ENCODE measurements at regions not wholly inside any gene's neighbourhood (a gene's known extent, or its start where the extent isn't known, plus 50 kb on each side); places are given as distances from the start of the nearest gene placed in this dataset.

DNA sequence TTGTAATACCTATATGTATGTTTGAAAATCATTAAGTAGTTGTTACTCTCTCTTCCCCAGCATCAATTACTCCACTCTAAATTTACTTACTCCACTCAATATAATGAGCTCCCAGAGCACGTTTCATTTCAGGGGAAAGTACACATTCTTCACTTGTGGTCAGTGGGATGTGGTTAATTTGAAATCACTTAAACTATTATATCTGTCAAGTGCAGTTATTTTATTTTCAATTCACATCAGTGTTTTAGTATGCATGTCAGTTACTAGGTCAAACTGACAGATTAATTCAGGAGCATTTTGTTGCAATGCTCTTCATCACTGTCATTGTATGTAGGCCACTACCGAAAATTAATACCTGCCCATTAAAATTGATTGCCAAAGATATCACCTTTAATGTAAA lies 376.1 kb downstream of the ZIC4 start:
- no peak overlapping the region for H3K27ac Mint-ChIP-seq
- Histone ChIP-seq H3K27ac (ENCODE audit: low read depth) (no peak overlapping the region), H3K79me2 (replicated peaks; ENCODE audit: insufficient read depth) (no peaks in the 10 kb centered on the region), H3F3A (replicated peaks; ENCODE audit: low read depth) (no peaks in the 10 kb centered on the region), H3K4me1 (ENCODE audit: insufficient read depth) (no peaks in the 10 kb centered on the region), H2AFZ (no peak overlapping the region), H3K36me3 (ENCODE audit: insufficient read depth) (no peaks in the 10 kb centered on the region), H4K20me1 (replicated peaks; ENCODE audit: insufficient read depth) (no peaks in the 10 kb centered on the region), H3K4me2 (no peak overlapping the region), H3K4me3 (no peak overlapping the region), H3K9me2 (ENCODE audit: insufficient read depth) (no peaks in the 10 kb centered on the region; the same call in 1 of the 2 replicates), H3K27me3 (ENCODE audit: insufficient read depth) (no peaks in the 10 kb centered on the region)
- H3K27me3 Mint-ChIP-seq (ENCODE audit: insufficient read depth, low read depth, poor library complexity) = no peaks in the 10 kb centered on the region
- no peak overlapping the region for H3K4me3 Mint-ChIP-seq
- ATAC-seq = no peak
- DNase-seq (ENCODE audit: low spot score) = no peak
- no peaks in the 10 kb centered on the region for H3K4me1 Mint-ChIP-seq
- H3K36me3 Mint-ChIP-seq (ENCODE audit: low read depth) = peaks cover 6% of the 10 kb centered on the region; the same call in 2 of the 3 replicates
- TF ChIP-seq NANOG (IDR thresholded peaks at IDR 0.05; ENCODE audit: borderline replicate concordance) (no peak), ZNF114 (CRISPR knock-in tag; IDR thresholded peaks at IDR 0.05) (no peak), JUNB (IDR thresholded peaks at IDR 0.05; ENCODE audit: unreplicated experiment) (no peak), EZH2 (IDR thresholded peaks at IDR 0.05; ENCODE audit: low read depth, unreplicated experiment) (no peak), CTCF (conservative IDR thresholded peaks at IDR 0.05; ENCODE audit: low read depth in 2 of 2) (no peak), CREB1 (CRISPR knock-in tag; IDR thresholded peaks at IDR 0.05; ENCODE audit: low read depth) (no peak), EZH2phosphoT487 (IDR thresholded peaks at IDR 0.05; ENCODE audit: unreplicated experiment) (no peak)
- peaks cover 10% of the 10 kb centered on the region for H3K9me3 Mint-ChIP-seq

GRCh38 chr3:147015334-147015733 lies 391.0 kb downstream of the ZIC4 start:
- Mint-ChIP-seq H3K4me1 (no peaks in the 10 kb centered on the region), H3K27me3 (ENCODE audit: insufficient read depth, low read depth, poor library complexity) (no peaks in the 10 kb centered on the region), H3K36me3 (ENCODE audit: low read depth) (no peaks in the 10 kb centered on the region), H3K9me3 (no peaks in the 10 kb centered on the region), H3K4me3 (no peak overlapping the region), H3K27ac (no peak overlapping the region)
- no peak overlapping the region for H3K27ac ChIP-seq (ENCODE audit: low read depth)
- H3K4me1 ChIP-seq (ENCODE audit: insufficient read depth) = no peaks in the 10 kb centered on the region
- H3K36me3 ChIP-seq (ENCODE audit: insufficient read depth) = no peaks in the 10 kb centered on the region
- H4K20me1 ChIP-seq (replicated peaks; ENCODE audit: insufficient read depth) = no peaks in the 10 kb centered on the region
- H3F3A ChIP-seq (replicated peaks; ENCODE audit: low read depth) = no peaks in the 10 kb centered on the region
- no peaks in the 10 kb centered on the region for H3K79me2 ChIP-seq (replicated peaks; ENCODE audit: insufficient read depth)
- H3K9me2 ChIP-seq (ENCODE audit: insufficient read depth) = 0 out of 2 replicates have a peak, but pooled peaks cover 3% of the 10 kb centered on the region
- H2AFZ ChIP-seq = no peak overlapping the region
- DNase-seq (ENCODE audit: low spot score) (peak; percentile 5), ATAC-seq (no peak)
- no peak overlapping the region for H3K4me2 ChIP-seq
- H3K27me3 ChIP-seq (ENCODE audit: insufficient read depth) = no peaks in the 10 kb centered on the region
- no peak overlapping the region for H3K4me3 ChIP-seq
- TF ChIP-seq JUNB (IDR thresholded peaks at IDR 0.05; ENCODE audit: unreplicated experiment) = no peak

DNA sequence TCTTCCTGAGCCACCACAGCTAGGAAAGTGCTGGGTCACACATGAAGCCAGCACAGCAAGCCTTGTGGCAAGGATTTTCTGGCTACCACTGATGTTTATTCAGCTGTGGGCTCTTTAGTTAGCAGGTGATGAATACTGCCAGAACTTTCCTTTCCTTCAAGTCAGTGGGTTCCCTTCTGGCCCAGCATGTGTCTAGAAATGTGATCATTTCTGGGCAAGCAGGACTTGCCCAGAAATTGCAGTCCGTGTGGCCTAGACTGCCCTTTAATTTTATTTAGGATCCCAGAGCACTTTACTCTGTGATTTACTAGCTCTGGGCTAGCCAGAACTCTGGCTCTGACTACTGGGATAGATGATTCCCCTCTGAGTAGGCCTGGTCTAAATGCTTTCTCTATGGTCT lies 397.5 kb downstream of the ZIC4 start:
- no peaks in the 10 kb centered on the region; the same call in 1 of the 2 replicates for H3K9me2 ChIP-seq (ENCODE audit: insufficient read depth)
- no peaks in the 10 kb centered on the region for H3F3A ChIP-seq (replicated peaks; ENCODE audit: low read depth)
- Mint-ChIP-seq H3K4me3 (no peak overlapping the region), H3K9me3 (no peaks in the 10 kb centered on the region), H3K27ac (peak overlapping the region; percentile 38; the same call in 1 of the 2 replicates), H3K27me3 (ENCODE audit: insufficient read depth, low read depth, poor library complexity) (peaks cover 1% of the 10 kb centered on the region), H3K36me3 (ENCODE audit: low read depth) (no peaks in the 10 kb centered on the region), H3K4me1 (no peaks in the 10 kb centered on the region)
- no peak for DNase-seq (ENCODE audit: low spot score)
- H3K79me2 ChIP-seq (replicated peaks; ENCODE audit: insufficient read depth) = no peaks in the 10 kb centered on the region
- no peak overlapping the region for H2AFZ ChIP-seq
- no peak overlapping the region for H3K4me3 ChIP-seq
- H3K36me3 ChIP-seq (ENCODE audit: insufficient read depth) = no peaks in the 10 kb centered on the region
- H4K20me1 ChIP-seq (replicated peaks; ENCODE audit: insufficient read depth) = no peaks in the 10 kb centered on the region
- no peak for ATAC-seq
- no peaks in the 10 kb centered on the region for H3K4me1 ChIP-seq (ENCODE audit: insufficient read depth)
- no peak overlapping the region for H3K27ac ChIP-seq (ENCODE audit: low read depth)
- no peaks in the 10 kb centered on the region for H3K27me3 ChIP-seq (ENCODE audit: insufficient read depth)
- H3K4me2 ChIP-seq = no peak overlapping the region
- TF ChIP-seq STAT1 (IDR thresholded peaks at IDR 0.05; ENCODE audit: unreplicated experiment) (no peak), ZNF331 (CRISPR knock-in tag; IDR thresholded peaks at IDR 0.05; ENCODE audit: low read depth) (no peak), ZNF462 (CRISPR knock-in tag; IDR thresholded peaks at IDR 0.05) (no peak), ZNF114 (CRISPR knock-in tag; IDR thresholded peaks at IDR 0.05) (no peak), POLR2AphosphoS5 (IDR thresholded peaks at IDR 0.05; ENCODE audit: low read depth) (no peak)
